Natural killer cell (primary cell): ENCODE measurements at regions not wholly inside any gene's neighbourhood (a gene's known extent, or its start where the extent isn't known, plus 50 kb on each side); places are given as distances from the start of the nearest gene placed in this dataset.

Experiments used
- ATAC-seq, 3 donors: fragments of 150-1000 bp in 2 of 3; fragments of 200-7000 bp in 1 of 3; cut with Tn5 transposase; 1 replicate in 1 of 3; 2 replicates in 2 of 3; pipeline ENCODE4 v1.10.0; 2021; ENCODE audit warnings: mild to moderate bottlenecking in 2 of 3, moderate library complexity in 2 of 3
- DNase-seq, 2 donors: peaks; one replicate each; pipeline versions ENCODE4 v3.0.0 to v3.0.0-alpha.2; 2013 to 2021; ENCODE audit warnings: mixed read lengths in 1 of 2
- H3K27ac ChIP-seq: one replicate; pipeline ENCODE4 v1.5.1; 2013; ENCODE audit warnings: mild to moderate bottlenecking, low read length
- H3K27me3 ChIP-seq: one replicate; pipeline ENCODE4 v1.6.1; 2013; ENCODE audit warnings: low read length; ENCODE audit not compliant: control insufficient read depth, insufficient read depth
- H3K36me3 ChIP-seq: one replicate; pipeline ENCODE4 v1.6.1; 2013; ENCODE audit warnings: low read length; ENCODE audit not compliant: control insufficient read depth, insufficient read depth
- H3K4me1 ChIP-seq: one replicate; pipeline ENCODE4 v1.6.1; 2013; ENCODE audit warnings: low read length; ENCODE audit not compliant: control insufficient read depth, insufficient read depth
- H3K4me3 ChIP-seq: one replicate; pipeline ENCODE4 v1.5.1; 2013; ENCODE audit warnings: low read length
- H3K9me3 ChIP-seq: one replicate; pipeline ENCODE4 v1.6.1; 2013; ENCODE audit warnings: low read length; ENCODE audit not compliant: control insufficient read depth, insufficient read depth
- H3K27ac Mint-ChIP-seq, 2 donors: one replicate each; pipeline ENCODE4 v1.8.0; 2022; ENCODE audit warnings: mild to moderate bottlenecking in 2 of 2, mixed read lengths in 2 of 2, moderate library complexity in 1 of 2
- H3K27me3 Mint-ChIP-seq, 2 donors: one replicate each; pipeline ENCODE4 v1.8.0; 2022; ENCODE audit warnings: low read depth in 2 of 2, mixed read lengths in 2 of 2
- H3K36me3 Mint-ChIP-seq: one replicate; pipeline ENCODE4 v1.8.0; 2022; ENCODE audit warnings: mixed read lengths
- H3K4me1 Mint-ChIP-seq, 2 donors: one replicate each; pipeline ENCODE4 v1.8.0; 2022; ENCODE audit warnings: mixed read lengths in 2 of 2
- H3K4me3 Mint-ChIP-seq: one replicate; pipeline ENCODE4 v1.8.0; 2022; ENCODE audit warnings: mild to moderate bottlenecking, moderate library complexity, mixed read lengths
- H3K9me3 Mint-ChIP-seq, 2 donors: one replicate each; pipeline ENCODE4 v1.8.0; 2022; ENCODE audit warnings: mixed read lengths in 2 of 2
- WGBS: methylation state at CpG from one replicate; pipeline ENCODE4 v1.1.7; 2013; ENCODE audit warnings: missing lambda C conversion rate; ENCODE audit not compliant: insufficient coverage; 5-methylcytosine and 5-hydroxymethylcytosine counted together
- intact Hi-C: fragments of 100-400 bp; cut with micrococcal nuclease; formaldehyde crosslinking; loops from one replicate; pipeline ENCODE4 v1.14.2; 2022
- TF ChIP-seq, protein P1 (sequence below): fragments of 200-600 bp; IDR thresholded peaks from one replicate; pipeline ENCODE4 v1.8.0; 2022; ENCODE audit warnings: antibody characterized with exemption

GRCh38 chr1:99570486-99571089, 75.3 kb upstream of the PALMD start:
- H3K4me1 Mint-ChIP-seq, result no peaks in the 10 kb centered on the region
- Histone ChIP-seq H3K9me3 (no peaks in the 10 kb centered on the region), H3K4me3 (no peak overlapping the region), H3K27me3 (no peaks in the 10 kb centered on the region), H3K36me3 (no peaks in the 10 kb centered on the region), H3K4me1 (no peaks in the 10 kb centered on the region), H3K27ac (no peak overlapping the region)
- intact Hi-C loops, result no loop called here
- H3K36me3 Mint-ChIP-seq, result no peaks in the 10 kb centered on the region
- DNase-seq (no peak), ATAC-seq (no peak)
- no peak overlapping the region for H3K4me3 Mint-ChIP-seq
- no peak overlapping the region for H3K27ac Mint-ChIP-seq
- WGBS, result 78% methylated on average over 6 of the region's 6 CpGs
- H3K9me3 Mint-ChIP-seq, result peaks cover 0 to 3% of the 10 kb centered on the region in 2 donors
- TF ChIP-seq, protein P1, sequence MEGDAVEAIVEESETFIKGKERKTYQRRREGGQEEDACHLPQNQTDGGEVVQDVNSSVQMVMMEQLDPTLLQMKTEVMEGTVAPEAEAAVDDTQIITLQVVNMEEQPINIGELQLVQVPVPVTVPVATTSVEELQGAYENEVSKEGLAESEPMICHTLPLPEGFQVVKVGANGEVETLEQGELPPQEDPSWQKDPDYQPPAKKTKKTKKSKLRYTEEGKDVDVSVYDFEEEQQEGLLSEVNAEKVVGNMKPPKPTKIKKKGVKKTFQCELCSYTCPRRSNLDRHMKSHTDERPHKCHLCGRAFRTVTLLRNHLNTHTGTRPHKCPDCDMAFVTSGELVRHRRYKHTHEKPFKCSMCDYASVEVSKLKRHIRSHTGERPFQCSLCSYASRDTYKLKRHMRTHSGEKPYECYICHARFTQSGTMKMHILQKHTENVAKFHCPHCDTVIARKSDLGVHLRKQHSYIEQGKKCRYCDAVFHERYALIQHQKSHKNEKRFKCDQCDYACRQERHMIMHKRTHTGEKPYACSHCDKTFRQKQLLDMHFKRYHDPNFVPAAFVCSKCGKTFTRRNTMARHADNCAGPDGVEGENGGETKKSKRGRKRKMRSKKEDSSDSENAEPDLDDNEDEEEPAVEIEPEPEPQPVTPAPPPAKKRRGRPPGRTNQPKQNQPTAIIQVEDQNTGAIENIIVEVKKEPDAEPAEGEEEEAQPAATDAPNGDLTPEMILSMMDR, result no peak
- no peaks in the 10 kb centered on the region for H3K27me3 Mint-ChIP-seq

DNA sequence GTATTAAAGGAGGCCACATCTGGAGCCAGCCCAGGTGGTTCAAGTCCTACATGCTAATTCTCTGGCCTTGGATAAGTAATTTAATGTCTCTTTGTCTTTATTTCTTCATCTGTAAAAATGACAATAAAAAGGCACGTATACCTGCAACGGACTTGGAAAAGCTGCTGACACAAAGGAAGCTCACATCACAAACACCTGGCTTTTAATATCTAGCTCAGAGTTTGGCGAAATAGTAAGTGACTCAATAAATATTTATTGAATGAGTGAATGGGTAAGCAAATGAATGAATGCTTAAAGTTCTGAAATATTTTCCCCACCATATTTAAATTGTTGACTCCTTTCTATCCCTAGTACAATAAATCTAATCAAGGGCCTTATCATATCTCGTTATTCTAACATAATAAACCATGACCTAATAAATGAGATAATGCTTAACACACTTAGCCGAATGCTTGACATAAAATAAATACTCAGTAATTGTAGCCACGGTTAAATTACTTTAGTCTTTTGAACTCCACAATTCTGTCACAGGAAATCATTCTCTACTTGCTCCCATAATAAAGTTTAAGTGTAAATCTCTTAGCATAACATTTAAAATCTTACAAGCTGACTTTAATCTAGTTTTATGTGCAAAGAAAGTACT, 74.7 kb upstream of the PALMD start:
- Histone ChIP-seq H3K9me3 (no peaks in the 10 kb centered on the region), H3K4me1 (no peaks in the 10 kb centered on the region), H3K36me3 (no peaks in the 10 kb centered on the region), H3K4me3 (no peak overlapping the region), H3K27ac (no peak overlapping the region), H3K27me3 (no peaks in the 10 kb centered on the region)
- Mint-ChIP-seq H3K27ac (no peak overlapping the region), H3K4me3 (no peak overlapping the region), H3K9me3 (peaks cover 0 to 3% of the 10 kb centered on the region in 2 donors), H3K27me3 (no peaks in the 10 kb centered on the region), H3K36me3 (no peaks in the 10 kb centered on the region), H3K4me1 (no peaks in the 10 kb centered on the region)
- 81% methylated on average over 5 of the region's 6 CpGs for WGBS
- ATAC-seq, result no peak
- intact Hi-C loops, result no loop called here
- no peak for DNase-seq
- TF ChIP-seq, protein P1, result no peak

GRCh38 chr1:99573431-99574217, 72.3 kb upstream of the PALMD start:
- Mint-ChIP-seq H3K27me3 (no peaks in the 10 kb centered on the region), H3K9me3 (peaks cover 0 to 3% of the 10 kb centered on the region in 2 donors), H3K27ac (no peak overlapping the region), H3K36me3 (no peaks in the 10 kb centered on the region), H3K4me3 (no peak overlapping the region), H3K4me1 (no peaks in the 10 kb centered on the region)
- H3K27me3 ChIP-seq, result no peaks in the 10 kb centered on the region
- 64% methylated on average over 3 of the region's 3 CpGs for WGBS
- no peaks in the 10 kb centered on the region for H3K9me3 ChIP-seq
- ATAC-seq (no peak), DNase-seq (no peak)
- intact Hi-C loops, result no loop called here
- H3K27ac ChIP-seq, result no peak overlapping the region
- no peaks in the 10 kb centered on the region for H3K36me3 ChIP-seq
- H3K4me3 ChIP-seq, result no peak overlapping the region
- no peaks in the 10 kb centered on the region for H3K4me1 ChIP-seq
- TF ChIP-seq, protein P1, result no peak
